Stomach smooth muscle (tissue), 2 donors: ENCODE measurements at regions not wholly inside any gene's neighbourhood (a gene's known extent, or its start where the extent isn't known, plus 50 kb on each side); places are given as distances from the start of the nearest gene placed in this dataset.
"Not testable (repeated sequence)": the region's sequence is repeated elsewhere in the genome, so short reads cannot be mapped to it uniquely, and the experiment has no call there.

Source experiments
- H3K27ac ChIP-seq: one replicate; pipeline ENCODE4 v1.7.0; 2013; ENCODE audit warnings: mild to moderate bottlenecking, low read length, inconsistent platforms
- H3K27me3 ChIP-seq, 2 donors: one replicate each; pipeline ENCODE4 v1.7.0; 2013; ENCODE audit warnings: low read length in 2 of 2; ENCODE audit not compliant: insufficient read depth in 2 of 2, control insufficient read depth in 1 of 2
- H3K36me3 ChIP-seq, 2 donors: one replicate each; pipeline ENCODE4 v1.7.0; 2013; ENCODE audit warnings: low read length in 2 of 2; ENCODE audit not compliant: control insufficient read depth in 2 of 2, insufficient read depth in 2 of 2
- H3K4me1 ChIP-seq: one replicate; pipeline ENCODE4 v1.7.0; 2013; ENCODE audit warnings: low read length; ENCODE audit not compliant: control insufficient read depth, insufficient read depth
- H3K4me3 ChIP-seq, 2 donors: one replicate each; pipeline ENCODE4 v1.7.0; 2013; ENCODE audit warnings: low read length in 2 of 2
- H3K9ac ChIP-seq, 2 donors: one replicate each; pipeline ENCODE4 v1.7.0; 2013; ENCODE audit warnings: low read length in 2 of 2, mild to moderate bottlenecking in 1 of 2
- H3K9me3 ChIP-seq, 2 donors: one replicate each; pipeline ENCODE4 v1.7.0; 2013; ENCODE audit warnings: low read length in 2 of 2; ENCODE audit not compliant: control insufficient read depth in 2 of 2
- donor health status: healthy.
- donor health status: Pancreatic carcinoma.

- no peaks in the 10 kb centered on the region for H3K4me1 ChIP-seq
- H3K36me3 ChIP-seq: no peaks in the 10 kb centered on the region
- H3K27me3 ChIP-seq: no peaks in the 10 kb centered on the region
- no peak overlapping the region for H3K27ac ChIP-seq
- no peak overlapping the region for H3K9ac ChIP-seq
- no peaks in the 10 kb centered on the region for H3K9me3 ChIP-seq
- H3K4me3 ChIP-seq: no peak overlapping the region
These were observed 219.9 kb downstream of the FGFR2 start for GRCh38 chr10:121378251-121378801.

- no peaks in the 10 kb centered on the region for H3K9me3 ChIP-seq
- no peaks in the 10 kb centered on the region for H3K36me3 ChIP-seq
- no peak overlapping the region for H3K9ac ChIP-seq
- H3K27me3 ChIP-seq: no peaks in the 10 kb centered on the region
- H3K4me1 ChIP-seq: no peaks in the 10 kb centered on the region
- H3K27ac ChIP-seq: no peak overlapping the region
- no peak overlapping the region for H3K4me3 ChIP-seq
These were observed 219.2 kb downstream of the FGFR2 start for GRCh38 chr10:121379013-121379412.

GRCh38 chr10:121380211-121380610 is 218.0 kb downstream of the FGFR2 start:
- H3K9me3 ChIP-seq: no peaks in the 10 kb centered on the region
- H3K9ac ChIP-seq: no peak overlapping the region
- no peak overlapping the region for H3K27ac ChIP-seq
- no peak overlapping the region for H3K4me3 ChIP-seq
- no peaks in the 10 kb centered on the region for H3K36me3 ChIP-seq
- H3K27me3 ChIP-seq: no peaks in the 10 kb centered on the region
- no peaks in the 10 kb centered on the region for H3K4me1 ChIP-seq

GRCh38 chr10:121382029-121382520 is 216.2 kb downstream of the FGFR2 start:
- H3K9ac ChIP-seq, H3K27ac ChIP-seq, H3K27me3 ChIP-seq, H3K36me3 ChIP-seq, H3K4me1 ChIP-seq, H3K4me3 ChIP-seq, H3K9me3 ChIP-seq: not testable (repeated sequence)

GRCh38 chr10:121385136-121385535 is 213.1 kb downstream of the FGFR2 start:
- no peaks in the 10 kb centered on the region for H3K36me3 ChIP-seq
- no peak overlapping the region for H3K9ac ChIP-seq

GRCh38 chr10:121392657-121393056 is 205.6 kb downstream of the FGFR2 start:
- no peaks in the 10 kb centered on the region for H3K36me3 ChIP-seq
- no peaks in the 10 kb centered on the region for H3K9me3 ChIP-seq
- no peak overlapping the region for H3K4me3 ChIP-seq
- no peaks in the 10 kb centered on the region for H3K4me1 ChIP-seq
- no peak overlapping the region for H3K9ac ChIP-seq
- no peaks in the 10 kb centered on the region for H3K27me3 ChIP-seq
- H3K27ac ChIP-seq: no peak overlapping the region

More at GRCh38 chr10:121385136-121385535, 213.1 kb downstream of the FGFR2 start:
- Histone ChIP-seq H3K27me3 (no peaks in the 10 kb centered on the region), H3K4me3 (no peak overlapping the region), H3K4me1 (no peaks in the 10 kb centered on the region), H3K9me3 (no peaks in the 10 kb centered on the region), H3K27ac (no peak overlapping the region)

GRCh38 chr10:121393522-121393921 is 204.7 kb downstream of the FGFR2 start:
- no peaks in the 10 kb centered on the region for H3K36me3 ChIP-seq
- no peaks in the 10 kb centered on the region for H3K27me3 ChIP-seq
- H3K9me3 ChIP-seq: no peaks in the 10 kb centered on the region
- no peak overlapping the region for H3K27ac ChIP-seq
- no peak overlapping the region for H3K9ac ChIP-seq
- H3K4me3 ChIP-seq: no peak overlapping the region
- no peaks in the 10 kb centered on the region for H3K4me1 ChIP-seq

- H3K9ac ChIP-seq, H3K27me3 ChIP-seq, H3K36me3 ChIP-seq, H3K4me1 ChIP-seq, H3K27ac ChIP-seq, H3K9me3 ChIP-seq, H3K4me3 ChIP-seq: not testable (repeated sequence)
These were observed 197.7 kb downstream of the FGFR2 start for GRCh38 chr10:121400507-121400906.

GRCh38 chr10:121403527-121403926 is 194.7 kb downstream of the FGFR2 start:
- Histone ChIP-seq H3K27ac (no peak overlapping the region), H3K9ac (no peak overlapping the region), H3K36me3 (no peaks in the 10 kb centered on the region), H3K27me3 (no peaks in the 10 kb centered on the region), H3K4me3 (no peak overlapping the region), H3K9me3 (no peaks in the 10 kb centered on the region), H3K4me1 (no peaks in the 10 kb centered on the region)

GRCh38 chr10:121404611-121405010 is 193.6 kb downstream of the FGFR2 start:
- no peak overlapping the region for H3K27ac ChIP-seq
- H3K4me3 ChIP-seq: no peak overlapping the region
- no peaks in the 10 kb centered on the region for H3K4me1 ChIP-seq
- H3K9me3 ChIP-seq: no peaks in the 10 kb centered on the region
- H3K9ac ChIP-seq: no peak overlapping the region
- no peaks in the 10 kb centered on the region for H3K27me3 ChIP-seq
- no peaks in the 10 kb centered on the region for H3K36me3 ChIP-seq

GRCh38 chr10:121405096-121405495 is 193.1 kb downstream of the FGFR2 start:
- H3K36me3 ChIP-seq: no peaks in the 10 kb centered on the region
- no peaks in the 10 kb centered on the region for H3K27me3 ChIP-seq
- no peak overlapping the region for H3K4me3 ChIP-seq
- no peak overlapping the region for H3K27ac ChIP-seq
- no peaks in the 10 kb centered on the region for H3K9me3 ChIP-seq
- H3K4me1 ChIP-seq: no peaks in the 10 kb centered on the region
- H3K9ac ChIP-seq: no peak overlapping the region
